Dedifferentiated amniotic fluid mesenchymal stem cell (primary cell): ENCODE measurements at regions not wholly inside any gene's neighbourhood (a gene's known extent, or its start where the extent isn't known, plus 50 kb on each side); places are given as distances from the start of the nearest gene placed in this dataset.
"Not testable (repeated sequence)": the region's sequence is repeated elsewhere in the genome, so short reads cannot be mapped to it uniquely, and the experiment has no call there.

Experiments used
- DNase-seq: peaks from one replicate; pipeline ENCODE4 v3.0.0-alpha.2; 2016; ENCODE audit errors: extremely low spot score

DNA sequence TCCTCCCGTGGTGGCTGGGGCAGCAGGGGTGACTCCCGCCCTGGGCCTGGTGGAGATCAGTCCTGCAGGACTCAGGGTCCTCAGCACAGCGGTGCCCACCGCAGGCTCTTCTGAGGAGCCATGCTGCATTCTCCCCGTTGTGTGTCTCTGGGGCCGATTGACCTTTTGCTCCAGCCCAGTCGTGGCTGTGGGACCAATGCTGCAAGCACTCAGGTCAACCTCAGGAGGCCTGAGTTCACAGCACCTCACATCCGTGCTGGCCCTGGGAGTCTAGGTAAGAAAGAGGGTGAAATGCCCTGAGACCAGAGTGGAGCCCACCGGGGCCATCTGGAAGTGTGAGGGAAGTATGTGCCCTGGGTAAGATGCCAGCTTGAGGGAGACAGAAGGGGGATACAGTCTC, 316.1 kb upstream of the B3GAT1 start:
- DNase-seq, result no peak

DNA sequence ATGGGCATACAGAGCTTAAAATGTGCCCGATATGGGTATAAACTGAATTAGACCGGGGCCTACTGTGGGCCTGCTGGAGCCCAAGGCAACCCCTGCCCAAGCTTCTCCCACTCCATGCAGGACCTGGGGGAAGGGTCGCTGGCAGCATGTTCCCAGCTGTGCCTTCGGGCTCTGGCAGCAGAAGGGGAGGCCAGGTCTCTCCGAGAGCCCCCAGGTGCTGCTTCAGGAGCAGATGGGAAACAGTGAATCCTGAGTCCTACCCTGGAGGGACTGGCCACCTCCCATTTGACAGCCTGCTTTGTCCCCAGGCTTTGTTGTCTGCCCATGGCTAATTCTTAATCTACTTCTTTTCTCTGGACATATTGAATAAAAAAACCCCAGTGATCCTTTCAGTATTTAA, 315.6 kb upstream of the B3GAT1 start:
- no peak for DNase-seq

DNA sequence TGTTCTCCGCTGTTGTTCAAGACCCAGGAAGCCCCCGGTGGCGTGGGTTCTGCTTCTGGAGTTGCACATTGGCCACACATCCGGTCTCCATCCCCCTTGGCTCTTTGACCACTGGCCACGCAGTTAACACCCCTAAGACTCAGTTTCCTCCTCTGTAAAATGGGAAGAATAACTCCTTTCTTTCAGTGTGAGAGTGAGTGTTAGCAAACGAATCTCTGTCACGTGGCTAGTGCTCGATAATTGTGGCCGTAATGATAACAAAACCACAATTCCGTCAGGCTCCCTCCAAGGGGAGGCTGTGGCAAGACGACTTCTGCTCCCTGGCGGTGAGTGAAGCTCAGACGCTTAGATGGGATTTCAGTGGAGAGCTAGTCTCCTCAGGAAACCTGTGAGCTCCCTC, 315.2 kb upstream of the B3GAT1 start:
- DNase-seq, result no peak

DNA sequence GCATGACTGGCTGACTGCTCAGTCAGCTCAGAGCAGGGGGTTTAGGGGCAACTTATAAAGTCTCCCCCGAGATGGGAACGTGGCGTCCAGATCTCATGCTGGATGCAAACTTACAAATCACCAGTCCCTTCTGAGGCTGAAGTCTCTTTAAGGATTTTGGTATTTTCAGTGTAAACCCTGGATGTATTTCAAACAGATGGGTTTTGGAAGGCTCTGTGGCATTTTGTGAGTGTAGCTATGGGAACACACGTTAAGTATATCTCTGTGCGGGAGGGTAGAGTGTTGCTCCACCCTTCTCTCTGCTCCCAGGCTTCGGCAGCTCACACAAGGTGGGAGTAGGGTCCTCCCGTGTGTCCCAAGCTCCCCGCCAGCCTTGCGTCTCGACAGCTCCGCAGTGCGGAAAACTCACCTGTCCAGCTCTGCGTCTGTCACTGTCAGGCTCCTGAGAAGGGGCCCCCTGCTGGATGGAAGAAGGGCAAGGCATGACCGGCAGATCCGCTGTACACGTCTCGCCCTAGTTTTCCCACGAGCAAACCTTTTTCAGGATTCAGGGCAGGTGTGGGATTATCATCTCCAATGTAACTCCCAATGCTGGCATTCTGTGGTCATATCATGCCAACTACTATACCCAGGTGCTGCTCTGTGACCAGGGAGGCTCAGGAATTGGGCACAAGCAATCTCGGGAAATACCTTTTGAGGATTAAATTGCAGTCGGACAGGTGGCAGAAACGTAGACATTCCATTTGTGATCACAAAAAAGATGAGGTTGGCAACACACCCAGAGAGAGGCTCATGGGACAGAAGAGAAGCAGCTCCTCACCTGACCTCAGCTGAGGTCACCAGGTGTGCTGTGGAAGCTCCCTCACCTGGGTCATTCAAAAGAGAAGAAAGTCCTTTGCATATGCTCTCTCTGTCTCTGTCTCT, 313.9 kb upstream of the B3GAT1 start:
- DNase-seq, result no peak

DNA sequence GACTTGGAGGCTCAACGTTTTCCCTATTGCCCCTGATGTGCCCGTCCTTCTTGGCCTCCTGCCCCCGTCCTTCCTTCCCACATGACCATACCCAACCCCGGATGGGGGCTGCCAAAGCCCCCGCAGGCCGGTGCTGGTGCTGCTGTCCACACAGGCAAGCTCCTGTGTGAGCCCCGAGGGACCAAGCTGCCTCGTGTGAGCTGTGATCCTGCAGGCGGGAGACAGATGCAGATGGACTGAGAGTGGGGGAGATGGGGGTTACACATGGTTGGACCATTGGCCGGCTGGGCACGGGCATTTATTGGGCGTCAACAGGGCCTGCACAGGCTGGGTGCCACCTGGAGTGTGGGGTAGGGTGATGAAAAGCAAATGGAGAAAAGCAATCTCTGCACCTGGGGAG, 313.2 kb upstream of the B3GAT1 start:
- DNase-seq, result no peak

DNA sequence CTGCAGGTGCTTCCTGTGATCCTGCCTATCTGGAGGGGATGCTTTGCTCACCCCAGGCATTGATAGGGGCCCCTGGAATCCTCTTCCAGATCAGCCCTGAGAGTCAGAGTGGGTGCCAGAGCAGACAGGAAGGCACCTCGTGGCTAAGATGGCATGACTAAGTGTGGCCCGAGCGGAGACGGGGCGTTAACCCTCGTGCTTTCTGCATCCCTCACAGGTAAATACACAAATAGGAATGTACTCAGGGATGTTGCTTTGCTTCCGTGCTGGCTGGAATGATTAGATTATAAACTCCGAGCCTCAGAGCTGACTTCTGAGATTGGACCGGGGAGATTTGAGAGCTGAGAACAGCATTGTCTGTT, 312.7 kb upstream of the B3GAT1 start:
- DNase-seq, result no peak

DNA sequence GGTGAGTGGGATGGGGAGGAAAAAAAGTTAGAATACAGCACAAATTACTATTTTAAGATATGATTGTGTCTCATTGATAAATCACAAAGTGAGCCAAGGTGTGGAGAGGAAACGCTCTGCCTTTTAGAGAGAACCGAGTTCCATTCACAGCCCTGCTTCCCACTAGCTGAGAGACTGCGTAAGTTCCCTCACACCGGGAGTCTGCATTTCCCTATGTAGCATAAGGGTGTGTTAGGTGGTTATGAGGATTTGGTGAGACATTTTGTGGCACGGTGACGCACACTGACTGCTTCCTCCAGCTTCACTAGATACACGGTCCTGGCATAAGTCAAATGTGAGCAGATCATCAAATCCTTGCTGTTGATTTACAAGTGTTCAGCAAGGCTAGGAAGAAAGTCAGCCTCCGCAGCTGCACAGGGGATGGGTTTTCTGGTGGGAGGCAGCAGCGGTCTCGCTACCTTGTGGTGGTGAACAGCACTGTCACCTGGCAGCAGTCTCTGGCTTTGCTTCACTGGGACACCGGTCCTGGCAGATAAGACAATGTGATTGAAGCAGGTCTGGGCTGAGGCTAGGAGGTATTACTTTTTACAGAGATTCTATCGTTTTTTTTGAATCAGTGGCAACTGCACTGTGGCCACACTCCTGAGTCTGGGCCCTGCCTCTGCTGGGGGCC, 312.2 kb upstream of the B3GAT1 start:
- no peak for DNase-seq

DNA sequence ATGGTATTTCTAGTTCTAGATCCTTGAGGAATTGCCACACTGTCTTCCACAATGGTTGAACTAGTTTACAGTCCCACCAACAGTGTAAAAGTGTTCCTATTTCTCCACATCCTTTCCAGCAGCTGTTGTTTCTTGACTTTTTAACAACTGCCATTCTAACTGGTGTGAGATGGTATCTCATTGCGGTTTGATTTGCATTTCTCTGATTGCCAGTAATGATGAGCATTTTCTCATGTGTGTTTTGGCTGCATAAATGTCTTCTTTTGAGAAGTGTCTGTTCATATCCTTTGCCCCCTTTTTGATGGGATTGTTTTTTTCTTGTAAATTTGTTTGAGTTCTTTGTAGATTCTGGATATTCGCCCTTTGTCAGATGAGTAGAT, 308.6 kb upstream of the B3GAT1 start:
- not testable (repeated sequence) for DNase-seq

DNA sequence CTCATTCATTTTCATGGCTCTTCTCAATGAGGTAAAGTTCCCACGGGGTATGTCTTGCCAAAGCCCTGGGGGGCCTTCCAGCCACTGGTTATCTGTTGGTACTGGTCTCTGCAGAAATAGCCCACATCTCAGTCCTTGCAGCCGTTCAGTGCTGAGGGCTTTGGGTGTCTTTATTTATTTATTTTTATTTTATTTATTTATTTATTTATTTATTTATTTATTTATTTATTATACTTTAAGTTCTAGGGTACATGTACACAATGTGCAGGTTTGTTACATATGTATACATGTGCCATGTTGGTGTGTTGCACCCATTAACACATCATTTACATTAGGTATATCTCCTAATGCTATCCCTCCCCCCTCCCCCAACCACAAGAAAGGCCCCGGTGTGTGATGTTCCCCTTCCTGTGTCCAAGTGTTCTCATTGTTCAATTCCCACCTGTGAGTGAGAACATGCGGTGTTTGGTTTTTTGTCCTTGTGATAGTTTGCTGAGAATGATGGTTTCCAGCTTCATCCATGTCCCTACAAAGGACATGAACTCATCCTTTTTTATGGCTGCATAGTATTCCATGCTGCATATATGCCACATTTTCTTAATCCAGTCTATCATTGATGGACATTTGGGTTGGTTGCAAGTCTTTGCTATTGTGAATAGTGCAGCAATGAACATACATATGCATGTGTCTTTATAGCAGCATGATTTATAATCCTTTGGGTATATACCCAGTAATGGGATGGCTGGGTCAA, 308.1 kb upstream of the B3GAT1 start:
- not testable (repeated sequence) for DNase-seq

DNA sequence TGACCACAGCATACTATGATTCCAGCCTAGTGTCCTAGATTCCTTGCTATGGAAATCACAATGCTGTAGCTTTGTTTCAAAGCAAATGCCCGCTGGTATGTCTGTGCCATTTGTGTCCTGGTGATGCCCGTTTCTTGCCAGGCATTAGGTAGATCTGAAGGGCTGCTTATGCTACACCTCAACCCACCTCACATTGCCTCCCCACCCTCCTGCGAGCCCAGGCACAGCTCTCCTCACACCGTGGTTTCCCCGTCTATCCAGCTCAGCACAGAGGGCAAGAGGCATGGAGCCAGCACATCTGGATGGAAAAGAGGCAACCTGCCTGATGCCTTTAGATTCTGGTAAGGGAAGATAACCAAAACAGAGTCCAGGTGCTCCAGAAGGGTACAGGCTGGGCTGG, 307.4 kb upstream of the B3GAT1 start:
- no peak for DNase-seq

DNA sequence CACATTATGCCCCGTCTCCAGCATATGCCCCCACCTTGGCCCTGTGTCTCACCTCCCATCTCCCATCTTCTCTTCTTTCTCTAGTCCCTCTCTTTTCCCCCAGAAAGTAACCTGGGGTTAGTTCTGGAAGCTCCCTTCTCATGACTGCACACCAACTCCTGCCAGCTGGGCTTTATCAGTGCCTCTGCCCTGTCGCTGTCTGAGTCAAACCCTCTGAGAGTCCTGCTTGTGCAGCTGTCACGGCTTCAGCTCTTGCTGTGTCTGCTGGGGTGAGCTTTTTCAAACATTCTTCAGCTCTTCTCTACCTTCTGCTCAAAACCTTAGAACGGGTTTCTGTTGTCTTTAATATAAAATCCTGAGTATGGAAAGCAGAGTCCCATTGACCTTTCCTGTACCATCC, 304.5 kb upstream of the B3GAT1 start:
- no peak for DNase-seq

DNA sequence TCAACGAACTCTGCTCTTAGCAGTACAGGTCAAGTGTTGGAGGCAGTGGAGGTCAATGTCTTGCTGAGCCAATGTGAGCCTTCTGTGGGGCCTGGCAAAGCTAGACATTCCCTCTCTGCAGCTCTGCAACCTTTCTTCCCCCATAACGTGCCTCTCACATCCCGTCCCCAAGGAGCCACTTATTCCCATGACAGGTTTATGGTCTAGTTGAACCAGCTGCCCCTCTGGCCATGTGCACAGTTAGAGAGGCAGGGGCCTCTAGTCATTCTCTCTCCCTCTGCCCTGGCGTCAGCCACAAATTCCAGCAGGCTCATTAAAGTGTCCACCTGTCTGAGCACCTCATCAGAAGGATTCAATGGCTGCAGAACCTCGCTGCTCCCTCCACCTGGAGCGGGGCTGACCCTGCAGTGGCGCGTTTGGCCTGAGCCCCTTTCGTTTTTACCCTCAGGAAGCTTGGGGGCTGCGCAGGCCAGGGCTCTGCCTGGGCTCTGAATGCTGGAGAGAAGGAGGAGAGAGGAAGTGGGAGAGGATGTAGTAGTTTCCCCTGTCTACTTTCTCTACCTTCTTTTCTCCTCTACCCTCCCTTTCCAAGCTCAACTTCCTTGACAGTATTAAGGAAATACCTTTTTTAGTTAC, 302.1 kb upstream of the B3GAT1 start:
- DNase-seq, result no peak

DNA sequence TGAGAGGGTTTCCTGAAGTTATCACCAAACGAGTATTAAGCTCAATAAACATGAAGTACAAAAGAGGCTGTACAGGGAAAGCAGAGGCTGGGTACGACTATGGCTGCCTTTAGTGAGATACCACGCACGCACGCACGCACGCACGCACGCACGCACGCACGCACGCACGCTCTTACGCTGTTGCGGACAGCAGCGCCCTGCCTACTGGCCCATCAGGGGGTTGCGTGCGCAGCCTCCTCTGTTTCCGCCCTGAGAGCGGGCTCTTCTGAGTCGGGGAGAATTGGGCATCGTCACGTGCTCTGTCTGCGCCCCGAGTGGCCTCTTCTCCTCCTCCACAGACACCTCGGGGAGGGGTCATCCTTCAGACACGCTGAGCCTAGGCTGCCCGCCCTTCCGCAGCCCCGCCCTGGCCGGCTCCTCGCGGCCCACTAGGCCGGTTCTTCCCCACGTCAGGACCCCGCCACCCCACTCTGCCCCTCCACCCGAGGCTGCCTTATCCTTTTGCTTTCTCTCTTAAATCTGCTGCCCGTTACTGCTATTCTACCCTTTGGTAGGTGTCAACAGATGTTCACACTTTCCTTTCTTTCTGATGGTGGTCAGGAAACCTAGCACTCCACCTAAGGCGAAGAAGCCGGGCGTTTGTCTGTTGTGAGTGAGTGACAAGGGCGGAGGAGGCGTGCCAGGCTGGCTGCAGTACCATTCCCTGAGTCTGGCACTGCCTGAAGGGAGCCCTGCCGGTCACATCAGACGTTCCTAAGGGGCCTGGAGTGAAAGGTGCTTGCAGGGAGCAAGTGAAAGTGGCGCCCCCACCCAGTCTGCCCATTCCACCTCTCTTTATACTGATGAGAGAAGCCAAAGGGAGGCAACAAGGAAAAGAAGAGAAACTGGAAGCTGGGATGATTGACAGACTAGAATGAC, 300.4 kb upstream of the B3GAT1 start:
- no peak for DNase-seq

DNA sequence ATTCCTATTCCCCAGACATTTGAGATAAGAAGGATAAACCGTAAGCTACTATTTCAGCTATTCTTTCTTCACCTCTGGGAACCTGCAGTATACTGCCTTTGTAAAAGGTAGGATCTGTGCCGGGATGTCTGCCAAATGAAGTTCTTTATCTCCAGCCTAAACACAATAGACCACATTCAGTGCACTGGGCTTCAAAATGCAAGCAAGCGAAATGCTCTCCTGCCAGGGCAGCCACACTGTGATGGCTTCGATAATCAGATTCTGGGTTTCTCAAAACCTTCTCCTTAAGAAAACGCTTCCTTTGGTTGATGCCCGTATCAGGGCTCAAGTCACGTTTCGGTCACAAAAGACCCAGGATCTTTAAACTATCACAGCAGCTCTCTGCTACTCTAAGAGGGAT, 299.5 kb upstream of the B3GAT1 start:
- no peak for DNase-seq

DNA sequence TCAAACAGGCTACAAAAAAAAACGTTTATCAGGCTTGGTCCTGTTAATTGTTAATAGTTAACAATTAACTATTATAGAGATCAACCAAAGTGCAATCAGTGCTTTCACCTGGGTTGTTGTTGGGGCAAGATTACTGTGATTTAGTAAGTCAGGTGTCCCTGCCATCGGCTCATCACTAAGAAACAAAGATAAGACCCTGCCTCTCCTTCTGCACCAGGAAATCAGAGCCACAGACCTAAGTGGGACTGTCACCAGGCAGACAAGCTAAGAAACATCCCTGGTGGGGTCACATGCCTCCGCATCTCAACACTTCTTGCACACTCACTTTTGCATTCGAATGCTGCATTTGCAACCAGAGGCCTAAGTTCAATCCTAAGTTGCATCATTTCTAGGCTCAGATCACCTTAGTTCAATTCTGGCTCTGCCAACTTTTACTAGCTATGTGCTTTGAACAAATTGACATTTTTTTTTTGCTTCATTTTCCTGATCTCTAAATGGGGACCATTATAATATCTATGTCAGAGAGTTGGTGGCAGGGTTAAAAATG, 298.9 kb upstream of the B3GAT1 start:
- DNase-seq, result no peak

DNA sequence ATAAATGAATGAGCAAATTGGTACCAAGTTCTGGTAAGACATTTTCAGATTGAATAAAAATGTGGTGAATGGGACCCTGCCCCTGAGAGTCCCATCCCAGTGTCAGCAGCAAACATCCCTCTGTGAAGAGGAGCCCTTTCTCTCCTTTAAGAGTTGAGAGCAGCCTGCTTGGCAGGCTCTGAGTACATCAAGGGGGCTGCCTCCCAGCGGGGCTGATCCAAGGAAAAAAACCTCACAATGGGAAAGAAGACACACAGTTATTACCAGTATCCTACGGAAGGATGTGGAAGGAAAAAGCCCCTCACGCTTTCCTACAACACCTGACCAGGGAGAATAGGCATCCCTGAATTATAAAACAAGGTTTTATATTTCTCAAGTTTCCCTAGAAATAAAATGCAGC, 293.8 kb upstream of the B3GAT1 start:
- DNase-seq, result no peak

DNA sequence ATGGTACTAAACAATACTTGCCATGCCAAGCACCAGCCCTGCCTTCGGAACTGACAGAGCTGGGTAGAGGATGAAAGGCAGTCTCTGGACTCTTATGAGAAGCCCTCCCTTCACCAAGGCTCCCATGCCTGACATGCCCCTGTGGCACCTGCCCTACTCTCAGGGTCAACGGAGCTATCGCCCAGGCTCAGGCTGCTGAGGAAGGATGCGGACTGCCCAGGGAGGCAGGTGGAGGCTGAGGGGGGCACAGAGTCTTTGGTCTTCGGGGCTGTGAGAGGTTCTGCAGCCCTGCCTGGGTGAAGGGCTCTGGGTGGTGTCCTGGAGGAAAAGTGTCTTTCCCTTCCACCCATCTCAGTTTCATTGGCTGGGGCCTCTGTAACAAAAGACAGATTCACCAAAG, 290.8 kb upstream of the B3GAT1 start:
- no peak for DNase-seq

DNA sequence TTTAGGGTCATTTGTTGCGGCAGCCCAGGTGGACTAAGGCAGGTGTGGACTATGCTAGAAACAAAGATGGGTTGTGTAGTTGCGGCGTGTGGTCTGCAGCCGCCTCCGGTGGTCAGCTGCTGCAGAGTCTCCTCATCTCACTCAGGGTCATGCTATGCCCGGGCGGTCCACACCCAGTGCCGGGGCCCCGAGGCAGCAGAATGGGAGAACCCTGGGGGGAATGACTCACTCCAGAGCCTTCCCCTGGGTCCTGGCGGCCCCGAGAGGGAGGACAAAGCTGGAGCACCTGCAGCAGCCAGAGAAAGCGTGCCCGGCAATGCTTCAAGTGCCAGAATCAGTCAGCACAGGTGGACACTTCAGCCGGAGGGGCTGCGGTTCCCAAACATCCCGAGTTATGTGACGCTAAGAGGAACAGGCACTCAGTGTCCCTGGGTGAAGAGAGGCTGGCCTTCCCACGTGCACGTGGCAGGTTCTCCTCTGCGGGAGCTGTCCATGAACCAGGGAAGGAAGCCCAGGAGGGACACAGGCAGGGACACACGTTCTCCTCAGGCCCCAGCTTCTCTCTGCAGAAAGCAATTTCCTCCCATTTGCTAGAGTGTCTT, 289.6 kb upstream of the B3GAT1 start:
- DNase-seq, result no peak

DNA sequence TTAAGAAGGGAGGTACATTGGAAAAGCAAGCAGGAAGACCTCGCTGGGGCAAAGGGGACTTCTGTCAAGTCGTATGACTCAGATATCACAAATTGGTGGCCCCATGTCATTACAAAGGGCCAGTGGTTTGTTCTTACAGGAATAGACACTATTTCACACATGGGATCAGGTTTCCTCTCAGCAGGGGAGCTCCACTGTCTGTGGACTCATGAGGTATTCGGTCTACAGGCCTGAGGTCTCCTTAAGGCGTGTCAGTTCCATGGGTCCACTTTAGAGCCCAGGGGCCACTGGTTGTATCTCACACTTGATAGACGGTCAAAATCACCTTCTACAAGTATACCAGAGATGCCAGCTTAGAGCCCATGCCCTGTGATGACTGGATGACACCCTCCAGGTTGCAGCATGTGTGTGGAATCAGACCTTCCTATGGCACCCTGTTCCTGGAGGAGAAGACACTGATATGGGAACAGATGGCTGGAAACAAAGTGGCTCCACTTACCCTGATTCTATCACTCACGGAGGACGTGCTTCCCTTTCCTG, 288.1 kb upstream of the B3GAT1 start:
- no peak for DNase-seq

DNA sequence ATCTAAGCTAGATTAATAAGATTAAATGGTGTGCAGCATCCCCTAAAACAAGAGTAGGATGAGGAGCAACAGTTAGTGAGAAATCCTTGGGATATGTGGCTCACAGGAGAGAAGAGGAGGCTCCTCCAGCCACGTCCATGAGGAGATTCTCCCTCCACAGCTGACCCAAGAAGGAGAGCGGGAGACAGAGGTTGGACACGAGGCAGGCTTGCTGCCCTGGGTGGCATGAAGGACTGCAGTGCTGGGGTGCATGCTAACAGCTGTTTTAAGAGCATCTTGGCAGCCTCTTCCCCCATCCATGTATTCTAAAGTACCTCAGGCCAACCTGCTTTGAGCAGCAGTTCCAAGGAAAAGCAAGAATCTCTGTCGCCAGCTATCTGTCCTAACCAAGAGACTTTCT, 284.4 kb upstream of the B3GAT1 start:
- DNase-seq, result no peak
